Smooth muscle cell (in vitro differentiated cells): ENCODE measurements at regions not wholly inside any gene's neighbourhood (a gene's known extent, or its start where the extent isn't known, plus 50 kb on each side); places are given as distances from the start of the nearest gene placed in this dataset.

ENCODE experiments used
- DNase-seq: peaks from one replicate; lab custom pipeline; 2025; ENCODE audit not compliant: unreplicated experiment; lab: John Stamatoyannopoulos, UW
- H2AFZ ChIP-seq: fragments of 200-600 bp; sonication (generic); 2 replicates; pipeline ENCODE4 v1.6.0; 2016; ENCODE audit warnings: antibody characterized with exemption, low read depth, mild to moderate bottlenecking
- H3F3A ChIP-seq: fragments of 200-600 bp; sonication (generic); 2 replicates; pipeline ENCODE4 v1.6.0; 2017; ENCODE audit warnings: antibody characterized with exemption, low read depth
- H3K27ac ChIP-seq: fragments of 200-600 bp; sonication (generic); 2 replicates; pipeline ENCODE4 v1.5.1; 2016; ENCODE audit warnings: low read depth, mild to moderate bottlenecking
- H3K27me3 ChIP-seq: fragments of 200-600 bp; sonication (generic); 2 replicates; pipeline ENCODE4 v1.6.1; 2016; ENCODE audit warnings: low read depth, mild to moderate bottlenecking
- H3K36me3 ChIP-seq: fragments of 200-600 bp; sonication (generic); 2 replicates; pipeline ENCODE4 v1.5.1; 2016; ENCODE audit warnings: low read depth
- H3K4me1 ChIP-seq: fragments of 200-600 bp; sonication (generic); 2 replicates; pipeline ENCODE4 v1.5.1; 2016; ENCODE audit warnings: low read depth
- H3K4me2 ChIP-seq: fragments of 200-600 bp; sonication (generic); 2 replicates; pipeline ENCODE4 v1.6.0; 2016; ENCODE audit warnings: mild to moderate bottlenecking
- H3K4me3 ChIP-seq: fragments of 200-600 bp; sonication (generic); 2 replicates; pipeline ENCODE4 v1.5.1; 2016; ENCODE audit warnings: mild to moderate bottlenecking
- H3K79me2 ChIP-seq: fragments of 200-600 bp; sonication (generic); 2 replicates; pipeline ENCODE4 v1.6.0; 2016; ENCODE audit warnings: low read depth, mild to moderate bottlenecking
- H3K9ac ChIP-seq: fragments of 200-600 bp; sonication (generic); 2 replicates; pipeline ENCODE4 v1.6.0; 2016; ENCODE audit warnings: low read depth
- H3K9me3 ChIP-seq: fragments of 200-600 bp; sonication (generic); replicated peaks from 2 replicates; pipeline ENCODE4 v1.5.1; 2016; ENCODE audit warnings: low read depth
- H4K20me1 ChIP-seq: fragments of 200-600 bp; sonication (generic); 2 replicates; pipeline ENCODE4 v1.6.0; 2016; ENCODE audit warnings: low read depth
- CTCF ChIP-seq: fragments of 200-600 bp; sonication (generic); IDR thresholded peaks from 2 replicates; pipeline ENCODE4 v1.5.1; 2017; ENCODE audit warnings: borderline replicate concordance, mild to moderate bottlenecking, antibody characterized with exemption; ENCODE audit not compliant: insufficient read depth, poor library complexity, severe bottlenecking
- WGBS: methylation state at CpG from one replicate; pipeline ENCODE4 v1.1.7; 2016; ENCODE audit warnings: low lambda C conversion rate; 5-methylcytosine and 5-hydroxymethylcytosine counted together

DNA sequence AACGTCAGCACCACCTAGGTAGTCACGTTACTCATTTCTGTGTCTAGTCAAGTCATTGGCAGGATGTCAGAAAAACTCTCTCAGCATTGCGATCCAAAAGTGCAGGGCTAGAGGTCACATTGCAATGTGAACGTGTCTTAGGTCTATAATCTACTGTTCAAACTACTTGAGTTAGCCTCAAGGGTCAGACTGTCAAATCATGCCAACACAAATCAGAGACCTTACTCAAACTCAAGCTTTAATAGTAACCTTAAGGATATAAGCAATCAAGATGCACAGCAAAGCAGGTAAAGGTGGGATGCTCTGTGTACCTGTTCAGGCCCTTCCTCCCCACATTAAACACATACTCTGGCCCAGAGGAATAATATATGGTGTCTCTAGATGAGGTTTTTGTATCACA lies 114.4 kb upstream of the NOCT start:
- Histone ChIP-seq H3K9me3 (no peaks in the 10 kb centered on the region), H3K4me1 (no peaks in the 10 kb centered on the region), H3F3A (no peaks in the 10 kb centered on the region), H2AFZ (no peak overlapping the region), H3K79me2 (no peaks in the 10 kb centered on the region), H3K4me2 (no peak overlapping the region), H3K4me3 (no peak overlapping the region), H3K36me3 (no peaks in the 10 kb centered on the region), H4K20me1 (no peaks in the 10 kb centered on the region), H3K27ac (no peak overlapping the region), H3K27me3 (no peaks in the 10 kb centered on the region), H3K9ac (no peak overlapping the region)
- 93% methylated on average over 4 of the region's 4 CpGs for WGBS
- no peak for DNase-seq
- no peak for TF ChIP-seq CTCF

GRCh38 chr4:138899999-138900398 lies 115.6 kb upstream of the NOCT start:
- no peaks in the 10 kb centered on the region for H3K79me2 ChIP-seq
- H3F3A ChIP-seq, result no peaks in the 10 kb centered on the region
- H3K4me2 ChIP-seq, result no peak overlapping the region
- H3K9me3 ChIP-seq, result no peaks in the 10 kb centered on the region
- no peak for TF ChIP-seq CTCF
- no peak overlapping the region for H3K4me3 ChIP-seq
- DNase-seq, result no peak
- H3K4me1 ChIP-seq, result no peaks in the 10 kb centered on the region
- no peak overlapping the region for H3K27ac ChIP-seq
- no peaks in the 10 kb centered on the region for H3K27me3 ChIP-seq
- H4K20me1 ChIP-seq, result no peaks in the 10 kb centered on the region
- H3K36me3 ChIP-seq, result no peaks in the 10 kb centered on the region
- WGBS, result 93% methylated on average over 3 of the region's 3 CpGs
- no peak overlapping the region for H3K9ac ChIP-seq
- H2AFZ ChIP-seq, result no peak overlapping the region

GRCh38 chr4:138898282-138898681 lies 117.3 kb upstream of the NOCT start:
- Histone ChIP-seq H3K4me3 (peak overlapping the region; percentile 1), H3K27ac (peak overlapping the region; percentile 81), H3K36me3 (no peaks in the 10 kb centered on the region), H3K9me3 (no peaks in the 10 kb centered on the region), H4K20me1 (no peaks in the 10 kb centered on the region), H3F3A (no peaks in the 10 kb centered on the region), H3K9ac (peak overlapping the region; percentile 48), H2AFZ (no peak overlapping the region), H3K27me3 (no peaks in the 10 kb centered on the region), H3K79me2 (no peaks in the 10 kb centered on the region), H3K4me2 (peak overlapping the region; percentile 77), H3K4me1 (no peaks in the 10 kb centered on the region)
- 43% methylated on average over 2 of the region's 2 CpGs for WGBS
- no peak for DNase-seq
- no peak for TF ChIP-seq CTCF

GRCh38 chr4:138897811-138898226 lies 117.8 kb upstream of the NOCT start:
- Histone ChIP-seq H3K9ac (no peak overlapping the region), H3K4me3 (peak overlapping the region; percentile 1), H3K36me3 (no peaks in the 10 kb centered on the region), H3K27ac (peak overlapping the region; percentile 81), H3K4me1 (no peaks in the 10 kb centered on the region), H3K4me2 (peak overlapping the region; percentile 77), H3K9me3 (no peaks in the 10 kb centered on the region), H4K20me1 (no peaks in the 10 kb centered on the region), H3F3A (no peaks in the 10 kb centered on the region), H2AFZ (no peak overlapping the region), H3K79me2 (no peaks in the 10 kb centered on the region), H3K27me3 (no peaks in the 10 kb centered on the region)
- WGBS, result 5% methylated on average over 2 of the region's 2 CpGs
- no peak for DNase-seq
- TF ChIP-seq CTCF, result no peak
